ENCODE measurements at regions not wholly inside any gene's neighbourhood (a gene's known extent, or its start where the extent isn't known, plus 50 kb on each side); places are given as distances from the start of the nearest gene placed in this dataset.

DNA sequence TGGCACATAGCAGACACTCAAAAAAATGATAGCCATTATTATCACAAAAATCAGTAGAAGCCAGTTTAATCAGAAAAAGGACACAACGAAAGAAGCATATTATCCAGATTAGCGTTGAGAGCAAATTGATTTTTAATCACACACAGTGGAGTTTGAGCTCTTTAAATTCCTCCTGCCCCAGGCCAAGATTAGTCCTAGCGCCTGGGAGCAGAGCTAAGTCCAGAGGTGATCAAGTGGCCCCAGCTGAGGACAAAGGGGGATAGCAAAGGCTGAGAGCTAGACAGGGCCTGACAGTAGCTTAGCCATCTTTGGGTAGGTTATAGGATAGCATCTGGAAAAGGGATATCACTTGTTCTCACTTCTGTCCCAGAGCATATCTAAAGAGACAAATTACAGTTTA is 133.6 kb downstream of the NXPE2 start:
- FAIRE-seq = no peak

DNA sequence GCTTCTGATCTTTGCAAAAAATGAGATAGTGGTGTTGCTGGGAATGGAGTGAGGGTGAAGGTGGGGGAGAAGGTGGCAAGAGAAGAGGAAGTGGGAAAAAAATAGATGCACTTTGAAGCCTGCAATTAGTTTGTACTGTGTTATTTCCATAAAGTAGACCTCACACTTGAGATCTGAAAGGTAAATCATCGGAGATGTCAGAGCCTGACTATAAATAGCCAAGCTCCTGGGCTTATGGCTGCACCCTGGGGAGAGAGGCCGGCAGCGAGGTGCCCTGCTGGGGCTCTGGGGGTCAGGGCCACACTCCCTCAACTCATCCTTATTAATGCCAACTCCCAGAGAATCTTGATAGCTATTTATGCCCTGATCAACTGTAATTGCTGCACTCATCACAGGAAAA is 134.4 kb downstream of the NXPE2 start:
- no peak for FAIRE-seq

DNA sequence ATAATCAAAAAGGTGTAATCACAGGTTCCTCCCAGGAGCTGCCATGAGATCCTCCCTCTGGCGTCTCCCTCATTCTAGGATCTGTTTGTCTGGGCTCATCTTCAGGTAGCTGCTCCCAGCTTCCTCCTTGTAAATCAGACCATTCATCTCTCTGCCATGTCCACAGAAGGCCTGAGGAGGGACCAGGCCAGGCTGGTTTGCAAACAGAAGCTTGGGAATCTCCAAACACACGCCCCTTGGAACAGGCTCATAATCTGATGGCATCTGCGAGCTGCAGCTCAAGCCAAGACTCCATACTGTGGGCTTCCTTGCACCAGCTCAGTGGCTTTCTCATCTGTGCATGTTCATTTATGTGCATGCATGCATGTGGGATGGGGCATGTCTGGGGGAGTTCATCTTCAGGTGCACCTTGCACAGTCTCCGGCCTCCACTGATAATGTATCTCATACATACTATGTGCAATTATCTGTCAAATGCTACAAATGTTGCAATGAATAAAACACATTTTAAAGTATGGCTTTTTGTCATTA is 134.9 kb downstream of the NXPE2 start:
- FAIRE-seq = no peak

DNA sequence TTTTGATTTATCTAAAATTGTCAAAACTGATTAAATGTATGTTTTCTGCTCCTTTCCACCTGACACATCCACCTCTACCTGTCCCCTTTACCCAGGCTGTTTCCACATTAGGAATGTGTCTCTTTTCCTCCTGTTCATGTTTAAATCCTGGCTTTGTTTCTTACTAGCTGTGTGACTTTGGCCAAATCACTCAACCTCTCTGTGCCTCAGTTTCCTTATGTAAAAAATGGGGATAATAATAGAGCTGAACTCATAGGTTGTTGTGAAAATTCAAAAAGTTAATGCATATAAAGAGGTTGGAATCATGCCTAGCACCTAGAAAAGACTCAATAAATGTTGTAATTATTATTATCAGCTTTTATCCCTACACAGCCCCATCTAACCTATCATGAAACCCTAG is 136.8 kb downstream of the NXPE2 start:
- no peak for FAIRE-seq

DNA sequence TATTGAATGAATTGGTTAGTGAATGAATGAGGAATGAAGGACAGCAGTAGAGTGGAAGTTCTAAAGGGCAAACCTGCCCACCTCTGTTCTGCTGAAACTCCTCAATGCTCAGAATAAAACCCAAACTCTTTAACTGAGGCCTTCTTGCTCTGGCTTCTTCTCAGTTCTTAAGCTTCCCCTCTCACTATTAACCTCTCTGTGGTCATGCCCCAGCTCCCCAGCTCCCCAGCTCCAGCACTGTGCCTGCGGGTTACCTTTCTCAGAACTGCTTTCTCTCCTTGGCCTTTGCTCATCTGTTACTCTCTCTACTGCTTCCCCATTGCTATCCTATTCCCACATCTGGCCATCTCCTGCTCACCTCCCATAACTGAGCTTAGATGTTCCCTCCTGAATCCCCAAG is 137.4 kb downstream of the NXPE2 start:
- no peak for FAIRE-seq

DNA sequence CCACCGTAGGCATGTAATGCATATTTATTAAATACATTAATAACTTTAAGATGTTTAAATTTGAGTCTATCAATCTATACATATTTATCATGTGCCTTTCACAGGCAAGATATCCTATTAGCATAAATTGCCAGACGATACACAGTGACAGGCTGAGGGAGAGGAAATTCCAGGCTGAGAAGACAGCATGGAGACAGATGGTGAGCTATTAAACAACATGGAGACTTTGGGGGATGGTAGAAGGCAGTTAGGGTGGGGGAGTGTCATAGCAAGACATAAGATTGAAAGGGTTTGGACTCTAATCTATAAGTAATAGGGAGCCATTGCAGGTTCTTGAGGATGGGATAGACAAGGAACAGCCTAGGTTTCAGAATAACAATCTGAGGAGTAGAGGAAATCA is 138.5 kb downstream of the NXPE2 start:
- FAIRE-seq = no peak

DNA sequence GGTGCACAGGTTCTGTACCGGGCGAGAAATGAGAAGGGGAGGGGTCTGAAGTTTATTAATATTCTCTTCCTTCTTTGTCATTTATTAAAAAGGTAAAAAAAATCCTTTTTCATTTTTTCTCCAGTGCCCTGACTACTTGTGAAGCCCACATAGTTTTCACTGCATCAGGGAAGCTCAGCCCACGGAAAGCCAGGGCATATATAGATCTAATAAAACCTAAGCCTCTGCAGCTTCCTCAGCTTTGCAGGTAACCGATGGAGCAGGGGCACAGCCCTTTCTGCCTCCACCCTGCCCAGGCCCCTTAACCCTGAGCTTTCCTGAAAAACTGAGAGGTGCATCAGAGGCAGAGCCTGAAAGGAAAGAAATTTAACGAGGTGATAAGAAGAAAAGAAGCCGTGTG is 140.1 kb downstream of the NXPE2 start:
- no peak for FAIRE-seq

DNA sequence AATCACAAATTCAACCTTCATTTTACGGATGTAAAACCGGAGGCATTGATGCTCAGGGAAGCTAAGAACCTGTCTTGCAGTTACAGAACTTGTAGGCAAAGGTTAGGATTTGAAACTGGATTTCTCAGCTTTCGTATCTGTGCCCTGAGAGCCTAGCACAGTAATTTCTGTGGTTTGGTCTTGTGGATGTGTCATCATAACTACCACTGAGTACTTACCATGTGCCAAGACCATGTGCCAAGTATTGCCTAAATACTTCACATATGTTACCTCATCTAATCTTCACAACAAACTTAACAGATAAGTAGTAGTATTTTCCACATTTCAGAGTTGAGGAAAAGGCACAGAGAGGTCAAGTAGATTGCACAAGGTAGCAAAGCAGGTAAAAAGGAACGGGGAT is 140.7 kb downstream of the NXPE2 start:
- FAIRE-seq = no peak

DNA sequence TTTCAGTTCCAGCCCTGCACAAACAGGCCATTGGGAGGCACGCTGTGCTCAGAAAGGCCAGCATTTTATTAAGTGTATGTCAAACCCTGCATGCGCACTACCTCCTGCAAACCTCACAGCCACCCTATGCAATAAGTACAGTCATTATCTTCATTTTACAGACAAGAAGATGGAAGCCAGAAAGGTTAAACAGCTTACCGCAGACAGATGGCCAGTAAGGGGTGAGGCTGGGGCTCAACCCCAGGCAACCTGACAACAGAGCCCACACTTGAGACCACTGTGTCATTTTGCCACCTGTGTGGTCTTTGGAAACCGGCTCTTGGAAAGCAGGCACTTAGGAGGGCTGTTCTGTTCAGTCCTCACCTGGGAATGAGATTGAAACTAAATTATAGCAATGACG is 142.3 kb downstream of the NXPE2 start:
- FAIRE-seq = no peak

DNA sequence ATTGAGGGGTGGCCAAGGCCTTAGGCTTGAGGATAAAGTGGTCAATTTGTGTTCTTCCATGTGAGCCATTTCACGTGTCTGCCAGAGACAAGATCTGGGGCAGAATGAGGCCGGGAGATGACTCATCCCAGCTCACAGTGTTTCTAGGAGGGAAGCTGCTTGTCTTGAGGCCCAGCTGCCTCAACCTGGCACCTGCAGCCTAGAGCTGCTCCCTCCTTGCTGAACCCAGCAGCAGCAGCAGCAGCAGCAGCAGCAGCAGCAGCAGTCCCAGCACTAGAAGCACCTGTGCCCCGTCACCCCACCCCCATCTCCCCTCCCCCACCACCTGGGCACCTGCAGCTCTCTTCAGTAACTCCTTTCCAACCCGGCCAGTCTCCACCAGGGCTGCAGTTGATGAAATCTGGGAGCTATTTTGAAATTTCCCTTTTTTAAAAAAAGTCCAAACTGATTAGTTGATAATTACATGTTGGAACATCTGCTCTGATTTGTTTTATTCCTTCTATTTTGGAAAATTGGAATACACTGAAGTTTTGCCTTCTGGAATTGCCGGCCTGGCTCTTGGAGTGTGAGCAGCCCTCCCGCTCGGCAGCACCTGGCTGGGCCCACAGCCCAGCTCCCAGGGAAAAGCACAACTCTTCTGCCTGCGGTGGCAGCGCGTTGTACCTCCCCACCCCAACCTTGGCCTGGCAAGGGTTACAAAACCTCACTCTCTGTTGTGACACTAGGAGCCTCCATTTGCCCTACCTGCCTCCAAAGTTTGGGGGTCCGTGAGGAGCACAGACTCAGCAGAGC is 143.5 kb downstream of the NXPE2 start:
- FAIRE-seq = no peak

DNA sequence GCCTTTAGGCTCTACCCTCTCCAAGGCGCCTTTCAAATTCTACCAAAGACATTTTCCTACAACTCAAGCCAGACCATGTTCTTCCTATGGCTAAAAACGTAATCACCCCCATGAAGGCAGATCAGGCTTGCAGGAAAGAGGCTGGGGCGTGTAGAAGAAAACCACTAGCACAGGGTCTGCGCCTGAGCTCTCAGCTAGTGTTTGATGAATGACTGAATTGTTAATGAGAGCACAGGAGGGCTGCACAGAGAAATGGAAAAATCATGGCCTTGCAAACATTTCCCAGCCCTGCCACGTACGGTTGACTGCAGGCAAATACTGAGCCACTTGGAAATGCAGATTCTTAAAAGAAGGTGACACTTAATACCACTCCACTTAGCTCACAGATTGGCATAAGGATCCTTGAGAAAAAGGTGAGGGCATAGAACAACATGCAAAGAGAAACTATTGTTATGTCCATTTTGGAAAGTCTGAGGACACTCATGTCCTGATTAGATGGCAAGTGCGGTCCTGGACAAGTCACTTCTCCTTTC is 148.6 kb downstream of the NXPE2 start:
- no peak for FAIRE-seq

DNA sequence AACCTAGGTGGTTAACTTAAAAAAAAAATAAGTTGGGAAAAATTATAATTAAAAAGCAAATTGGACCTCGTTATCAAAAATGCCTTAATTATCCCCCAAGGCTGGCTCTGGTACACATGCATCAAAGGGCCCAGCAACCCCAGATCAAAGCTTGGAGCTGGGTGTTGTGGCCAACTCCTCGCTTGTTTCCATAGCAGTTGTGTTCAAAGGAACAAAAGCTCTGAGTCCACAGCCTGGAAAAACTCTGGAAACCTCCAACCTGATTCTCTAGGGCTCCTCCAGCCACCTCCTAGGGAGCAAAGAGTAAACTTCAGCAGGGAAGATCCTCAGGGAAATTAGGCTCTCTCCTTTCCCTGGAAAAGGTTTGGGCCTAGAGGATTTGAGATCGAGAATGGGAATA is 149.4 kb downstream of the NXPE2 start:
- no peak for FAIRE-seq

DNA sequence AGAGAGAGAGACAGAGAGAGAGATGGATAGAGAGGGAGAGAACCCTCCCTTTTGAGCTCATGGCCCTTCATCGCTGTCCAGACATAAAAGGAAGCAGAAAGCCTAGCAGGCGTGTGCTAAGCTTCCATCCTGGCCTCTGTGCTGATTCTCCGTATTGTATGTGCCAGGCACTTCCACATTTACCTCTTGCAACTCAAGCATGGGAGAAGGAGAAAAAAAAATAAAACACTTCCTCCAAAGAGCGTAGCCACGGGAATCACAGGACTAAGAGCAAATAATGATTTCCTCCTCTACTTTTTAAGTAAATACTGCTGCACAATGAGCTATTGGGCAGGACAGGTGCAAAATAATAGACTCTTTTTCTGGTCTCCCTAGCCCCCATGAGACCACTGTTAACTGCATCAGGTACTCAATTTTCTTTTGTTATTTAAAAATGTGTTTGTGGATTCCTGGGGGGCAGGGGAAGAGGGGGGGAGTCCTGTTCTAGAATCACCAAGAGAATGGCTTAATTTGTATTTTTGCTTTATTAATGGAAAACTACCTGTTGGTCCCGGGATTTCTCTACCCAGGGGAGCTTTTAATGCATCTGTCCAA is 154.3 kb downstream of the NXPE2 start:
- FAIRE-seq = no peak

DNA sequence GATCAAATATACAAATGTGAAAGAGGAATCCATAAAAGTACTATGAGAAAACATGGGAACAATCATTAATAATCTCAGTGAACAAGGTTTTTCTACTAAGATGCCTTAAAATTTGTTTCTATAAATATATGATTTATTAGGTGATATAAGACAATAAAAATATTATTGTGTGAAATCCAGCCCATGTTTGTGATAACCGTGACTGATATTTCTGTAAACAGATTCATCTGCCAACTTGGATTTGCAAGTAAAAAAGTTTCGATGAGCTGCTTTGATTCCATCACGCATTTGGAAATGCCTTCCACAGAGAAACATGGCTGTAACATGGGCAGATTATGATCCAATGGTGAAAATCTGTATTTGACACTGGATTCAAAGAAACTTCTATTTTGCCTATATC is 157.8 kb downstream of the NXPE2 start:
- no peak for FAIRE-seq

DNA sequence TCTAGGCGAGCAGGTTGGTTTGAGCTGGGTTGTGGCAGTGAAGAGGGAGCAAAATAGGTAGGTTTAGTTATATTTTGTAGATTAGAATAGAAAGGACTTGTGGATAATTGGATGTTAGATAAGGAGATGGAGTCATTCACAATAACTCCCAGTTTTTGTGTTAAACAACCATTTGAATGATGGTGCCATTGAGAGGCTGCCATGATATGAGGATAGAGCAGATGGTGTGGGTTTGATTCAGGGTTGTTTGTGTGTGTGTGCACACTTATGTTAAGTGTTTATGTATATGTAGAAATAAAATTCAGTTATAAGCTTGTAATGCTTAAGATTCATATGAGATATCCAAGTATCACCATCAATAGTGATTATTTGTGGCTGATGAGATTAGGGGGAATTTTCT is 166.6 kb downstream of the NXPE2 start:
- no peak for FAIRE-seq

DNA sequence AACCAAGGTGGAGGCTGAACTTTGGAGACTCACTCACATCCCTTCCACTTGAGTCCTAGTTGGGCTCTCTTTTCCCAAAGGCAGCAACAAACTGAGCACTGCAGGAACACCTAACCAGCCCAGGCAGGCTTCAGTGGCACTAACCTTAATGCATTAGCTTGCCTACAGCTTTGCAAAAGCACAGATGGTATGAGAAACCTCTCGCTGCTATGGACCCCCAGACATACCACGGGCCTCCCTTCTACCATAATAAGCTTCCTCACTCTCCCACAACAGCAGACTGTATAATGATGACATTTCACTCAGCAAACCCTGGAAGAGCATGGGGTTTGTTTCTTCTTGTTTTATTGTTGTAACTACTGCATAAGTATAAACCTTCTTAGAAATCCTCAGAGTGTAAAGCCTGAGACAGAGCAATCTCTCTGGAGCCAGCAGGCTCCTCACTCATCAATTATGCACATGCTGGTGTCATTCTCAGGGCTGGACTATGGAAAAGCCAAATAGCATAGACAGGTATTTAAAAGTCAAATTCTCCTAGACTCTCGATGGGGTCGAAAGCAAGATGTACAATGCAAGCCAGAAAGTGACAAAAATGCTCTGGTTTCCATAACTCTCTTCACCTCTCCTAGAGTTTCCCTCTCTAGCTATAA is 167.6 kb downstream of the NXPE2 start:
- FAIRE-seq = no peak

DNA sequence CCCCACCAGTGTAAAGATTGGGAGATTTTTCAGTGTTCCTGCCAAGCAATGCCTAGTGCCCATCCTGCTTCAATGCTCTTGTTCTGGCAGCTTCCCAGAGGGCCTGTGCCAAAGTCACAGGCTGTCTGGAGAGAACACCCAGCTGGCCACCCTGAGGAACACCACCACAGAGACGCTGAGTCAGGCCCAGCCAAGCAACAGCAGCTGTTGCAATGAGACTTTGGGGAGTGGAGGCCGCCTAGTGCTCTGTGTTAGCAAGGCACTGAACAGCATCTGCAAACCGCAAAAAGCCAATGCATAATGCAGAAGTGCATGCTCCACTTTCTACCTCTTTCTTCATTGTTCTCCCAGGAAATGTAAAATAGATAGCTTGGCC is 168.1 kb downstream of the NXPE2 start:
- no peak for FAIRE-seq

DNA sequence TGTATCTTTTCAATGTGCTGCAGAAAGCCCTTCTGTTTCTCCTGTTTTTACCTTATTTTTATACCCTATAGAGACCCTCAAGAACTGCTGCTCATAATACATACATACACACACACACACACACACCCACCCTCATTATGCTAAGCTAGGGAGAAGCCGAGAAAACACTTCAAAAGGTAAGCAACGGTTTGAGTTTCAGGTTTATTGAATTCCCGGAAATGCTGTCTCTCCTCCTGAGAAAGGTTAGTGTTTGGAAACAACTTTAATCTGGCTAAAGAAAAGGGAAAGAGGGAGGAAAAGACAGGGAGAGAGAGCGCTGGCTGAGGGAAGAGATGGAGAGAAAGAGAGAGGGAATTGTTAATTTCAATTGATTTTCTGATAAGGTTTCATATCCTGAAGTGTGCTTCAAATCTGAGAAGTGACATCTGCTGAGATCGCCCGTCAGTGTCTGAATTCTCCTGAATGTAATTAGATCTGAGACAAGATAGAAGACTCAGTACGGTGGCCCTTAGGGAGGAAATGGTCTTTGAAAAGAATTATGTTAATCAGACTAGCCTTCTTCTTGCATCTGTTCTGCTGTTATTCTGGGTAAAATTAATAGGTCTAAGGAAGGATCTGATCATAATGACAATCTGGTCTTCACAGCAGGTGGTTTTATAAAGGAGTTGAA is 169.1 kb downstream of the NXPE2 start:
- no peak for FAIRE-seq

DNA sequence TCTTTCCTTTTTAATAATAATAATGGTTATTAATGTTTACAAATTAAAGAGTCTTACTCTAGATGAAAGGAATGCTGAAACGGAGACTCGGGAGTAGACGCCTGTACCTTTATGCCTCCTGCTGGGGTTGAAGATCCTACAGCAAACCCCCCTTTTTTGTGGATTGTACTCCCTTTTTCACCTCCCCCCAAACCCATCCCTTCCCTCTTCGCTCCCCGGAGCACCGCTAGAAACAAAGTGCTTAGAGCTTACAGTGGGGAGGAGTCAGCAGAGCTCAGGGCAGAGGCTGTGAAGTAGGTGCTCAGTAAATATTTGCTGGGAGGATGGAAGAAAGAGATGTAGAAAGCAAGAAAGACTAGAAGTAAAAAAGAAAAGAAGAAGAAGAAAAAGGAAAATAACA is 169.7 kb downstream of the NXPE2 start:
- FAIRE-seq = no peak

DNA sequence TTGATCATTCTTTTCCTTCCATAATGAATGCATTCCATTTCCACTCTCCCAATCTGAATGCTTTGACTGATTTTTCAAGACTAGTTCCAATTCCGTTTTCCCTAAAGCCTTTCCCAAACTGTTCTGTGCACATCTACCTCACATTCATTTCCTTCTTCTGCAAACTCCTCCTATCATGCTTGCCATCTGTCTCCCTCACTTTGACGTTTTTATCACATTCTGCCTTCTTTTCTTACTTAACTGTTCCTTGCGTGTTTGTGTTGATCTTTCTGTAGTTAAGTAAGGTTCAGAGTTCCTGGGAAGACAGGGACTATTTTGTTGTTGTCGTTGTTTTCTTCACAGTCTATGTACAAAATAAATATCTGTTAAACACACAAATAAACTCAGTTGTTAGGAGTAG is 179.0 kb downstream of the NXPE2 start:
- no peak for FAIRE-seq

DNA sequence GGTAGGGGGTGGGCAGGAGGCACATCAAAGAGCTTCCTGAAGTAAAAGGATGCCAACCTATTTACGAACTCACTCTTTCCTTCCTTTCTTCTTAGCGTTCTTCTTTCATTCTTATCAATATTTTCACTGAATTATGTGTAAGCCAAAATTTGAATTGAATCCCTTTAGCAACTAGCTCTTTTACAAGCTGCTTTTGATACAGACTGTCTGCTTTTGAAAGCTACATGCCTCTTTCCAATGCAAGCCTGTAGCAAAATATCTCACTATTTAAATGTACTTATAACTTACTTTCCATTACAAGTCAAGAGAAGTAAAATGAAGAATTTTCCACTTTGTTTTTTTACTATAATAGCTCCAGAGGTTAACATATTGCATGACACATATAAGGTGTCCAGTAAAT is 186.6 kb downstream of the NXPE2 start:
- FAIRE-seq = no peak

DNA sequence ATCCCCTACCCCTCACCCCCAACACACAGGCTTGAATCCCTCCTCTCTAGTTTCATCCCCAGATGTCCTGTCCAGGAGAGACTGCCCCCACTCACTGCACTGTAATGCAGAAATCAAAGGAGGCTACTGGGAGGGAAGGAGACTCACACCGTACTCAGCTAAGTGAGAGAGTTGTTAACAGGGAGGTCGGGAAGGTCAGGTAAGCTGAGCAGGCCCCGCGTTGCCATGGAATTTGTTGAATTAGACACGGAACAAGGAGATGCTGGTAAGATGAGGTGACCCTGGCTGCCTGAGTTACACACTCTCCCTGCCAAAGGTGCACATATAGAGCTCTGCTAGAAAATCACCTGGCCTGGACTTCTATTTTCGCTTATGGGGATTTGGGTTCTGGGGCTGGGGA is 197.9 kb downstream of the NXPE2 start:
- FAIRE-seq = no peak

DNA sequence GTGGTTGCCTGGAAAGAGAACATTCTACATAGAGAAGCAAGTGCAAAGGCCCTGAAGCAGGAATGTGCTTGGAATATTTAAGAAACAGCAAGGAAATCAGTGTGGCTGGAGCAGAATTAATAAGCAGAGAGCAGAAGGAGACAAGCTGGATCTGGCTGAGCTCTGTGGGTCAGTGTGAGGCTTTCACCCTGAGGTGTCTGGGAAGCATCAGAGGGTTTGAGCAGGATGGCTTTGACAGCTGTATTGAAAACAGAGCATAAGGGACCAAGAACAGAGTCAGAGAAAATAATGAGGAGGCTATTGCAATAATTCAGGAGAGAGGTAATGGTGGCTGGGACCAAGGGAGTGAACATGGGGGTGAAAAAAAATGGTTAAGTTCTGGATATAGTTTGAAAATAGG is 199.6 kb downstream of the NXPE2 start:
- FAIRE-seq = no peak

DNA sequence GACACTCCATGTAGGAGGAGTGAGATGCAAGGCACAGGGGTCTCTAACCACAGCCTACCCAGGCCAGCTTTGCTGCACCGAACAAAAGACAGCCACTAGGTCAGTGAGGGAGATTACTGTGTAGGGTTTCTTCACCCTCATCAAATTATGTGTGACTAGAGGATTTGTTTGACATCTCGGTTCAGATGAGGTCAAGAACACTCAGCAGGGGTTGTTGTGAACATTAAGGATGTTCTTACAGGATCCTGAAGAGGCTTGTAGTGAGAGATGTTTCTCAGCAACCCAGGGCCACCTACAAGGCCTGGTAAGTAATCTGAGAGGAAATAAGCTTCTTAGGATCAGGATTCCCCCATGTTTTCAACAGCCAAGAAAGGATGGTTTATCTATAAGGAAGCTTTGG is 202.1 kb downstream of the NXPE2 start:
- FAIRE-seq = no peak
